Large intestine (tissue), 3 donors: ENCODE measurements at regions not wholly inside any gene's neighbourhood (a gene's known extent, or its start where the extent isn't known, plus 50 kb on each side); places are given as distances from the start of the nearest gene placed in this dataset.

ENCODE experiments used
- DNase-seq, 2 donors: peaks; one replicate each; pipeline versions ENCODE4 v3.0.0 to v3.0.0-alpha.2; 2013
- H3K27ac ChIP-seq: one replicate; pipeline ENCODE4 v1.5.1; 2013; ENCODE audit warnings: low read length
- H3K27me3 ChIP-seq: 2 replicates; pipeline ENCODE4 v1.6.1; 2013; ENCODE audit warnings: low read length; ENCODE audit not compliant: control insufficient read depth, insufficient read depth
- H3K36me3 ChIP-seq: 2 replicates; pipeline ENCODE4 v1.6.1; 2013; ENCODE audit warnings: low read length; ENCODE audit not compliant: control insufficient read depth, insufficient read depth
- H3K4me1 ChIP-seq: one replicate; pipeline ENCODE4 v1.6.1; 2013; ENCODE audit warnings: low read length; ENCODE audit not compliant: control insufficient read depth, insufficient read depth
- H3K4me3 ChIP-seq: one replicate; pipeline ENCODE4 v1.5.1; 2013; ENCODE audit warnings: low read length
- H3K9me3 ChIP-seq: one replicate; pipeline ENCODE4 v1.6.1; 2013; ENCODE audit warnings: mild to moderate bottlenecking, low read depth, low read length, moderate library complexity; ENCODE audit not compliant: control insufficient read depth
- WGBS: methylation state at CpG from one replicate; pipeline ENCODE4 v1.1.5; 2013; ENCODE audit warnings: low lambda C conversion rate; ENCODE audit not compliant: insufficient coverage; 5-methylcytosine and 5-hydroxymethylcytosine counted together

DNA sequence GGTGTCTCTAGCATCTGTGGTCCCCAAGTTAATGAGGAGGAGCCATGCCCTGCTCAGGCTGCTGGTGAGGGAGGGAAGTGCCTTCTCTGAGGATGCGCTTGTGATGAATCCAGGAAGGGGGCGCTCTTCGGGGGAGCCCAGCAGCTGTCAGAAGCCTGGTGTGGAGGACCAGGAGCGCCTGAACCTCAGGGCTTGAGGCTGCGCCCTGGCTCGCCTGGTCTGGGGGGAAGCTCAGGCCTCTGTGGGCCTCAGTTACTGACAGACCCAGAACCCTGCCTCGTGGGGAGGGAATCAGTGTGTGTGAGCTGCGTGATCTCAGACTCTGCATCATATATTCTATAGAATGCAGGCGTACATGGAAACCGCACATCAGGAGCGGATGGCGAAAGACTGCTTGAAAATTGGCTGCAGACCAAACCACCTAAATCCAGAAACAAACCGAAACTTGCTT, 126.1 kb downstream of the SEC14L1 start:
- no peak for DNase-seq
- no peaks in the 10 kb centered on the region for H3K9me3 ChIP-seq
- no peak overlapping the region for H3K4me3 ChIP-seq
- no peaks in the 10 kb centered on the region for H3K27me3 ChIP-seq
- no peak overlapping the region for H3K27ac ChIP-seq
- H3K4me1 ChIP-seq = no peaks in the 10 kb centered on the region
- H3K36me3 ChIP-seq = no peaks in the 10 kb centered on the region
- 100% methylated on average over 2 of the region's 13 CpGs for WGBS

DNA sequence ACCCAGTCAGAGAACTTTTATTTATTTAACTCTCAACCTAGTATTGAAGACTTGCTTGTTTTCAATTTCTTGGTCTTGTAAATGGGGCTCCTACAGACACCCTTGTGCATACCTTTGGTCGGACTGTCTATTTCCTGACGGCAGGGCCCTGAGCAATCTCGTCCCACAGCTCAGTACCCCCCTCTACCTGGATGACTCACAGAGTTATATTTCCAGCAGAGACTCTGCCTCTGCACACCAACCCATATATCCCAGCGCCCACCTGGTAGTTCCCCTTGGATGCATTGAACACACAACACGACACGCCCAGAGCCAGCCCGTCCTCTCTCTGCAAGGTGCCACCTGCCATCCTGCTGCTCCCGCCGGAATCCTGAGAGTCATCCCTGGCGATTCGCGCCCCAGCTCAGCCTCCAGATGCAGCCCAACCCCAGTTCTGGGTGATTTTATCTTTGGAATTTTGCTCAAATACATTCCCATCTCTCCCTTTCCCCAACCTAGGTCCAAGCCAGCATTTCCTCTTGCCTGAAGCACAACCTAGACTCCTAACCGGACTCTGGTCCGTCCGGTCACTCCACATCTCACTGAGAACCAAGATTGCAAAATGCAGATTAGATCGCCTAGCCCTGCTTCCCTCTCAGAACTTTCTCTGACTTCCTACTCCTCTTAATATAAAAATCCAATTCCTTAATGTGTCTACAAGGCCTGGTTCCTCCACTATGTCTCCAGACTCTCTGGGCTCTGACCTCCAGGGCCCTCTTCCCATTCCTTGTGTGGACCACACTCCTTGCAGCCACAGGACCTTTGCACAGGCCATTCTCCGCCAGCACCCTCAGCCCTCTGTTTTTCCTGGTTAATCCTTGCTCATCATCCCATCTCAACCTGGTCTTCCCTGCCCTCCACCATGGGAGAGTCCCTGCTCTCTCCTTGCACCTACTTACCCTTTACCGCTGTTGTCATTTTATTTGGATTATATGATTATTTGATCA, 129.2 kb downstream of the SEC14L1 start:
- no peaks in the 10 kb centered on the region for H3K4me1 ChIP-seq
- no peaks in the 10 kb centered on the region for H3K27me3 ChIP-seq
- DNase-seq = no peak
- no peak overlapping the region for H3K4me3 ChIP-seq
- H3K36me3 ChIP-seq = no peaks in the 10 kb centered on the region
- H3K9me3 ChIP-seq = no peaks in the 10 kb centered on the region
- WGBS = 89% methylated on average over 5 of the region's 18 CpGs
- H3K27ac ChIP-seq = no peak overlapping the region

DNA sequence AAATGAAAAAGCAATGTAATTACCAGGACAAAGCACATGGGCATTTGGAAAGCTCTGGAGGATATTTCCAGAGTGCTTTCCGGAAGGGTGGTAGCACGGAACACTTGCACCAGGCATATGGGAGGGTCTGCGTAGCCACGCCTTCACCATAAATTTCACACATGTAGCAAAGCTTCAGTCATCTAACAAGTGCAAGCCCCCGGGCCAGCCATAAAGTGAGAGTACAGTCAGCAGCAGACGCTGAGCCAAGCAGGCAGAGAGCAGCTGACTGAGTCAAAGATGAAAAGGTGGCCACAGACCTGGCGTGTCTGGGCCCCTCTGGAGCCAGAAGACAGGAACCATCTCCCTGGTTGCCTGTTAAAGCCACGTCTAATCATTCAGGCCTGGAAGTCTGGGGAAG, 130.6 kb downstream of the SEC14L1 start:
- no peak for DNase-seq
- WGBS = 80% methylated on average over 1 of the region's 8 CpGs
- H3K9me3 ChIP-seq = no peaks in the 10 kb centered on the region
- H3K4me3 ChIP-seq = no peak overlapping the region
- no peaks in the 10 kb centered on the region for H3K27me3 ChIP-seq
- no peak overlapping the region for H3K27ac ChIP-seq
- no peaks in the 10 kb centered on the region for H3K4me1 ChIP-seq
- H3K36me3 ChIP-seq = no peaks in the 10 kb centered on the region

DNA sequence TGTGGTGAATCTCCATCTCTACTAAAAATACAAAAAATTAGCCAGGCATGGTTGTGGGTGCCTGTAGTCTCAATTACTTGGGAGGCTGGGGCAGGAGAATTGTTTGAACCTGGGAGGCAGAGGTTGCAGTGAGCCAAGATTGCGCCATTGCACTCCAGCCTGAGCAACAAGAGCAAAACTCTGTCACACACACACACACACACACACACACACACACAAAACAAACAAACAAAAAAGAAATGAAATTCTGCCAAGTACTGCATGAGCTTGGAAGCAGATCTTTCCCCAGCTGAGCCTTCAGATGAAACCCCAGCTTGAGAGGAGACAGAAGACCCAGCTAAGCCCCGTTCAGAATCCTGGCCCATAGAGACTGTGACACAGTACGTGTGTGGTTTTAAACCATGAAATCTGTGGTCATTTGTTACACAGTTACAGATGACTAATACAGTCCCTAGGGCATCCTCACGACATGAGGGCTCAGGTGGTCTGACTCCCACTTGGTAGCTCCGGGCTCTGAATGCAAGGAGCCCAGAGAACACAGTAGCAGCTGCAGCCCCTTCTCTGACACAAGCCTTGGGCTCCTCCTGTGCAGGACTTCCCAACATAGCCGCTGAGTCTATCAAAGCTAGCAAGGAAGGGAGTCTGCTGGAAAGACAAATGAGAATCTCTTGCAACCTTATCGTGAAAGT, 132.8 kb downstream of the SEC14L1 start:
- Histone ChIP-seq H3K4me3 (no peak overlapping the region), H3K4me1 (no peaks in the 10 kb centered on the region), H3K36me3 (no peaks in the 10 kb centered on the region), H3K27me3 (no peaks in the 10 kb centered on the region), H3K9me3 (no peaks in the 10 kb centered on the region), H3K27ac (no peak overlapping the region)
- DNase-seq = no peak
- WGBS = no CpG with 5 or more reads among the region's 7 CpGs

DNA sequence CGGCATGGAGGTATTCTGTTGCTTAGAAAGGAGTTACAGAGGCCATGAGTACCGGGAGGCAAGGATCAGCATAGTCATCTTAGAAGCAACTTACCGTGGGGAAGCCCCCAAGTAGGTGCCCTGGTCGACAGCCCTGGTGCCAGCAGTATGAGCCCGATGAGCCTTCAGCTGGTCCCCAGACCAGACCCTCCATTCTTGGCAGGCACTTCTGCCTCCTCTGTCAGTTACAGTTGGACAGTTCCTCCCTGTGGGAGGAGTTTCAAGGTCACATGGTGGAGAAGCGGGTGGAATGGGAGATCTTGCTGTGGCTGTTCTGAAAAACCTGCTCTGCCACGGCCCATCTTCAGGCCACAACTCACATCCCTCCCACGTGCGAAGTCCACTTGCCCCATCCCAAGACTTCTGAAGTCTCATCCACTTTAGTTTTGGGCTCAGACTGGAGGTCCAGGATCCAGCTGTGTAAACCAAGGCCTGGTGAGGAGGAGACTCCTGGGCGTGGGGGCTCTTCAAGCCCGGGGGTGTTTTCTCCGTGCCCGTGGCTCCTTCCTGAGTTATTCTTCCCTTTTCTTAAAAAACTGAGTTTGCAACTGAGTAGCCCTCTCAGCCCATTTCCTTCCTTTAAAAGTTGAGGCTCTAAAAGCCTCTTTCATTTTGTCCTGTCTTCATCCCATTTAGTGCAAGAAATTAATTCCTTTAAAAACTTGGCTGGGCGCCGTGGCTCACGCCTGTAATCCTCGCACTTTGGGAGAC, 133.5 kb downstream of the SEC14L1 start:
- peaks cover 2% of the 10 kb centered on the region for H3K4me1 ChIP-seq
- no CpG with 5 or more reads among the region's 17 CpGs for WGBS
- DNase-seq = no peak
- H3K36me3 ChIP-seq = no peaks in the 10 kb centered on the region
- no peaks in the 10 kb centered on the region for H3K9me3 ChIP-seq
- no peak overlapping the region for H3K27ac ChIP-seq
- no peak overlapping the region for H3K4me3 ChIP-seq
- H3K27me3 ChIP-seq = no peaks in the 10 kb centered on the region

DNA sequence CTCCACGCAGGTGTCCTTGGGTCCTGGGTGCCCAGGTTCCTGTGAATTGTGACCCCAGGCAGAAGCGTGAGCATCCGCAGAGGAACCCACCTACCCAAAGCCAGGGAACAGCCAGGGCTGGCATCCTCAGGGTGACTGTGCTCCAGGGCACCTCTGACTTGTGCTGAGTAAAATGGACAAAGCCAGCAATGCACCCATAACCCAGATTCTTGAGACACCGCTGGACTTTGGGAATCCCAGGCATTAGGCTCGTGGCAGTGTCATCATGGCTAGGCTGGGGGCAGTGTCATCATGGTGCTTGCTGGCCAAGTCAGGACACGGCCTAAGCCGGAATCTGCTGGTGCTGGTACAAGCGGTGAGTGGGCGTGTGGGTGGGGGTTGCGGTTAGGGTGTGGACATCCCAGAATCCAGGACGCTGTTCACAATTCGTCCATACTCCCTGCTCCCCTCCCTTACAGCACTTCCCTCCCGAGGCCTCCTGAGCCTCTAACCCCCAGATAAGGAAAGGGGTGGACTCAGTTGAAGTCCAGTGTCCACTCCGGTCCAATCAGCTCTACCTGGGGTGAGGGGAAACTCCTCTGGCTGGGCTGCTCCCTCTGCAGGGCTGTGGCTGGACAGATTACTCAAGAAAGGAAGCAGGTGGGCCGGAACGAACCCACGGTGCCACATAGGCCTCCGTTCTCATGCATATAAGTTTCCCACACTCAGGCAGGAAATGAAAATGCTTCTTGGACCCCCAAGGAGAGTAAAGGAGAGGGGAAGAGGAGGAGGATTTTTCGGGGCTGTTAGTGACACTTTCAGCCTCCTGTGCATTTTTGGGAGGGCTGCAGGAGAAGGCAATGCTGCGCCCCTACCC, 138.9 kb downstream of the SEC14L1 start:
- Histone ChIP-seq H3K4me3 (no peak overlapping the region), H3K36me3 (peaks cover 7% of the 10 kb centered on the region), H3K27ac (peak overlapping the region; percentile 21), H3K27me3 (peaks cover 10% of the 10 kb centered on the region), H3K4me1 (peaks cover 31% of the 10 kb centered on the region), H3K9me3 (no peaks in the 10 kb centered on the region)
- WGBS = no CpG with 5 or more reads among the region's 20 CpGs
- DNase-seq = peak; percentile 83 to 91

DNA sequence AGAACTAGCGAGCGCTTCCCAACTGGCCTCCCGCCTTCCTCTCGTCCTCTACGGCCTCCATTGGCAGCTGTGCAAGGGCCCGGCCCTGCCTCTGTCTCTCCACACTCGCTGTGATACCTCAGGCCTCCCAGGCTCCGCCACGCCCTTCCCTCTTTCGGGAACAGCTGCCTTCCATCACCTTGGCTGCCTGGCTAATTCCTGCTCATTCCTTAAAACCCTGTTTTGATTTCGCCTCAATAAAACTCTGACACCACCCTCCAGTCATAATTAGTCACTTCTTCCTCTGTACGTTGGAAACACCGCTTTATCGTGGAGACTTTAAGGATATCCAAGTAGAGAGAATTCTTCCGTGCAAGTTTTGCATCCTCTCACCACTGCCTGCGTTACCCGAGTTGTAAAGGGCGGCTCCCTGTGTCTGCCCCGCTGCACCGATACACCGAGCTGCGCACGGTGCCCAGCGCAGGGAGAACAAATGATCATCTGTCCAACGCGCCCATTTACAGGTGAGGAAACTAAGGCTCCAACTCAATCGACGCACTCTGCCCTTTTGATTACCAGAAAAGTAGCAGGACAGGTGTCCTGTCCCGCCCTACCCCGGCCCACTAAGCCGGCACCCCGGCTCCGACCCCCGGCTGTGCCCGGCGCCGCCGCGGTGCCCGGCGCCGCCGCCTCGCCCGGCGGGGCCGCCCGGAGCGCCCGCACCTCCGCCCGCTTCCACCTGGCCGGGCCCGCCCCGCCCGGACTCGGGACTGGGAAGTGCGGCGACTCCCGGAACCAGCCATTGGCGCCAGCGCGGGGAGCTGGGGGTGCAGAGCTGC, 139.7 kb downstream of the SEC14L1 start:
- Histone ChIP-seq H3K9me3 (no peaks in the 10 kb centered on the region), H3K4me3 (peak overlapping the region; percentile 46), H3K27me3 (peaks cover 10% of the 10 kb centered on the region), H3K36me3 (peaks cover 7% of the 10 kb centered on the region), H3K27ac (peak overlapping the region; percentile 21), H3K4me1 (peaks cover 39% of the 10 kb centered on the region)
- peak in 1 of 2 donors; percentile 47 for DNase-seq
- no CpG with 5 or more reads among the region's 63 CpGs for WGBS

DNA sequence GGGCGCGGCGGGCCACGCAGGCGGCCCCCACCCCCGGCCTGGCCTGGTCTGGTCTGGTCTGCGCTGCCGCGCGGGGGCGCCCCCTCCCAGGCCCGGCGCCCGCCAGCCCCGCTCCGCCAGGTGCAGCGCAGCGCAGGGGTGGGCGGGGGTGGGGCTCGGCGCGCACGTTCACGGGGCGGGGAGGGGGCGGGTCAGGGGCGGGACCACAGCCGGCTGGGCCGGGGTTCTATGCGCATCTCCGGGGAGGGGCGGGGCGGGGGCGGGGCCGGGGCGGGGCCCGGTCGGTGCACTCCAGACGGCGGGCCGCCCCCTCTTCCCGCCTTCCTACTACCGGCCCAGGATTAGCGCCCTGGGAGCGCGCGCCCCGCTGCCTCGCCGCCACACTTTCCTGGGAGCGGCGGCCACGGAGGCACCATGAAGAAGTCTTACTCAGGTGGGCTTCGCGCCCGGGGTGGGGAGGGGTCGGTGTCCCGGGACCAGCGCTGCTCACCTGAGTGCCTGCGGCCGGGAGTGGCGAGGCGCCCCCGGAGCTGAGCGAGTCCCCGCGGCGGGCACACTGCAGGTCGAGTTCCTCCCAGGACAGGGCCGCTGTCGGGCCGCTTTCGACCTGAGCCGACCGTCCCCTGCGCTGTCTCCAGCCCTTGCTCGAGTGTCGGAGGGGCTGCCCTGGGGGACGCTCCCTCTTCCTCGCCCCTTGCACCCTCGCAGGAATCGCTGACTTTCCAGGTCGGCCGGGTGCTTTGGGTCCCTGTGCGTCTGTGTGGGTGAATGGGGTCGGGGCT, 140.5 kb downstream of the SEC14L1 start:
- WGBS = no CpG with 5 or more reads among the region's 86 CpGs
- Histone ChIP-seq H3K4me3 (peak overlapping the region; percentile 93), H3K27me3 (peaks cover 10% of the 10 kb centered on the region), H3K36me3 (peaks cover 7% of the 10 kb centered on the region), H3K9me3 (no peaks in the 10 kb centered on the region), H3K27ac (peak overlapping the region; percentile 90), H3K4me1 (peaks cover 47% of the 10 kb centered on the region)
- peak in 1 of 2 donors; percentile 82 for DNase-seq
